HAP-1 (cell line): ENCODE measurements at regions not wholly inside any gene's neighbourhood (a gene's known extent, or its start where the extent isn't known, plus 50 kb on each side); places are given as distances from the start of the nearest gene placed in this dataset.
A peak's percentile ranks its signal among the peaks of the same experiment; 100 is the strongest.

Experiments
- DNase-seq, 2 experiments: peaks; one replicate each; pipeline ENCODE4 v3.0.0-alpha.2; 2016 to 2020; ENCODE audit warnings: low spot score in 2 of 2
- H3K27me3 ChIP-seq: fragments of 250-450 bp; sonication (Bioruptor Pico); 2 replicates; pipeline ENCODE4 v1.5.1; 2020; ENCODE audit warnings: low read depth, mild to moderate bottlenecking, moderate library complexity
- H3K36me3 ChIP-seq: fragments of 250-450 bp; sonication (Bioruptor Pico); replicated peaks from 2 replicates; pipeline ENCODE4 v1.5.1; 2020; ENCODE audit warnings: mild to moderate bottlenecking
- H3K4me1 ChIP-seq: fragments of 250-450 bp; sonication (Bioruptor Pico); 2 replicates; pipeline ENCODE4 v1.5.1; 2020; ENCODE audit warnings: mild to moderate bottlenecking
- H3K4me3 ChIP-seq: fragments of 250-450 bp; sonication (Bioruptor Pico); 2 replicates; pipeline ENCODE4 v1.5.1; 2020; ENCODE audit warnings: mild to moderate bottlenecking, moderate library complexity
- H3K9me3 ChIP-seq: fragments of 250-450 bp; sonication (Bioruptor Pico); 2 replicates; pipeline ENCODE4 v1.5.1; 2020; ENCODE audit warnings: mild to moderate bottlenecking, moderate library complexity
- in situ Hi-C: fragments of 300-500 bp; cut with MboI; formaldehyde crosslinking; loops from 3 replicates; pipeline ENCODE4 v1.14.3; 2020; ENCODE audit warnings: low sequenced_read_pairs, inconsistent platforms, mixed read lengths

DNA sequence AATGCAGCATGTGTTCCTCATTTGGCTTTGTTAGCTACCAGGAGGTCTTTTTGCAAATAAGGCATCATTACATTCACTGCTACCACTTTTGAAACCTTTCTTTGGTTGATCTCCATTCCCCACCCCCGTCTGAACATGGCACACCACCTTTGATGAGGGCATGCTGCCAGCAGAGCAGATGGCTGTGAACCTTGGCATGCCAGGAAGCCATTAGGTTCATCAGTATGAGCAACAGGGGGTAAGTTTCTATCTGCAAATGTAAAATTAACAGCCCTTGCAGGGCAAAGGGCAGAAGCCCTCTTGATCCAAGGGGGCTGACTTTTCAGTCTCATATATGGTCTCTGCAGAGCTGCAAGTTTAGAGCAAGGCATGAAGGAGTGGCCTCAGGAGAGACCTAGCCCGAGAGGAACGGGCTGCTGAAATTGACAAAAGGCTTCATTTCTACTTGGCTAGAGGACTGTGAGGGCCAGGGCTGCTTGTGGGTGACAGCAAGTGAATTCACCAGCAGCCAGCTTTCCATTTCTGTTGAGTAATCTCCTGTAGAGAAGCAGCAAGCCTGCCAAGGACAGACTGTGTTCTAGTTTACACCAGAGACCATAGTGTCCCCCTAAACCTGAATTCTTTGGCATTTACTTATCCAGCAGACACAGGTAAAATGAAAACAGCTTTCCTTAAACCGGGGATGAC is 127.9 kb downstream of the ZNF326 start:
- Histone ChIP-seq H3K36me3 (no peaks in the 10 kb centered on the region), H3K27me3 (peaks cover 2% of the 10 kb centered on the region; the same call in 1 of the 2 replicates), H3K9me3 (no peaks in the 10 kb centered on the region), H3K4me1 (no peaks in the 10 kb centered on the region), H3K4me3 (no peak overlapping the region)
- no peak for DNase-seq
- in situ Hi-C loops: loop anchor here (25.0 kb wide), 1 partner anchor 1040 kb away; no protein-coding TSS in a partner anchor

DNA sequence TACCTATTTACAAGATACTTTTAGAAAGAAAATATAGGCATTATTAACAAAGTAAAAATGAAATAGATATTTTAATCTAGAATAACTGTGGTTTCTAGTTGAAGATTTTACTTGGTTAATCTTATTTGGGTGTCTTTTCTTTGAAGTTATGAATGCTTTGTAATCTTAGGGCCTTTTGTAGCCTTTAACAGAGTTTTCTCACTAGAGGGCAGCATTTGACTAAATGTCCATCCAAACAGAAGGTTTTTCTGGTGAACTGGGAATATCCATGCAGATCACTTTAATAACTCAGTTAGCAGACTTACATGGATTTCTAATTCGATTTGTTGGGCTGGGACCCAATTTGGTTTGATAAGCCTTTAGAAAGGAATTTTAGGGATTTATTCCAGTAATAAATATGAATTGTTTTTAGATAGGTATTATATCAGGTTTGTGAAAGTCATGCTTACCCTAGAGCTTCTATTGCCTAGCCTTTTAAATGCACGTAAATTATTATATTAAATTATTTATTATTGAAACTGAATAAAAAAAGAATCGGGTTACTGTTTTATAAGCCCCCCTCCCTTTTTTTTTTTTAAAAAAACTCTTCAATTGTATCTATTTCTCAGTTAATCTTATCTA is 119.7 kb downstream of the ZNF326 start:
- Histone ChIP-seq H3K9me3 (no peaks in the 10 kb centered on the region), H3K36me3 (no peaks in the 10 kb centered on the region), H3K27me3 (peaks cover 27% of the 10 kb centered on the region), H3K4me1 (no peaks in the 10 kb centered on the region), H3K4me3 (no peak overlapping the region)
- in situ Hi-C loops: loop anchor here (25.0 kb wide), 1 partner anchor 1048 kb away; no protein-coding TSS in a partner anchor
- peak in 1 of 2 experiments; percentile 65 for DNase-seq

DNA sequence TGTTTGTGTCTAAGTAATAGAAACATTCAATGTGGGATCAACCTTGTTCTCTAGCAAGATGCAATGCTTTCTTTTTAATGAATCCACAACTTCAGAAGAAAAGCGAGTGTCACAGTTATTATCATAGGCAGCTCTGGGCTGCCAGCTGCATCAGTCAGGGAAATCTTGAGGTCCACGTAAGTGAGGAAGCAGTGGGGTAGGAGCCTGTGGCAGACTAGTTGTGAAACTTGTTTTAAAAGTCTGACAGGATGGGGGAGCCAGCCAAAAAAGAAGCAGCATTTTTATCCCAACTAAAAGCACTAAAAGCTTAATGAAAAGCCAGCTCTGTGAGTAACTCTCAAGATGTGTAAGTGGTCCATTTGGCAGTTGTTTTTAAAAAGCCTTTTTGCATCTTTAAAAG is 113.1 kb downstream of the ZNF326 start:
- in situ Hi-C loops: loop anchor here (25.0 kb wide), 1 partner anchor 1054 kb away; no protein-coding TSS in a partner anchor
- DNase-seq: no peak
- H3K27me3 ChIP-seq: peaks cover 61% of the 10 kb centered on the region

DNA sequence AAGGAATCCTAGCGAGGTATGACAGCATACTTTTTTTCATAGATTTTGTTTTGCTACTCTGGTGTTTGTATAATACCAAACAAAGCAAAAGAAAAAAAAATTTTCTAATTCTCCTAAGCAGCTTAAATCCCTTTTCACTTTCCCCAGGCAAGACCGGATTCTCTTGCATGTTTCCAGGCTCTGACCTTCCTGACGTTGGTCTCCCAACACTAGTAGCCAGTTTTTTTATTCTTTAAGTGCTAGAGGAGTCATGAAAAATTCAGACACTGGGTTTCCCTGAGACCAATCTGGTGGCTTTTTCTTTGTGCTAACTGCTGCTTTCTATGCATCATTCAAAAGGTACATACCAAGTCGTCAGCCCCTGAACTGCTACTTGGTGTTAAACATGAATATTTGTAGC is 111.4 kb downstream of the ZNF326 start:
- no peaks in the 10 kb centered on the region for H3K9me3 ChIP-seq

More for the DNA sequence above, 113.1 kb downstream of the ZNF326 start:
- H3K36me3 ChIP-seq: no peaks in the 10 kb centered on the region
- no peak overlapping the region for H3K4me3 ChIP-seq
- H3K4me1 ChIP-seq: no peaks in the 10 kb centered on the region
- H3K9me3 ChIP-seq: no peaks in the 10 kb centered on the region

DNA sequence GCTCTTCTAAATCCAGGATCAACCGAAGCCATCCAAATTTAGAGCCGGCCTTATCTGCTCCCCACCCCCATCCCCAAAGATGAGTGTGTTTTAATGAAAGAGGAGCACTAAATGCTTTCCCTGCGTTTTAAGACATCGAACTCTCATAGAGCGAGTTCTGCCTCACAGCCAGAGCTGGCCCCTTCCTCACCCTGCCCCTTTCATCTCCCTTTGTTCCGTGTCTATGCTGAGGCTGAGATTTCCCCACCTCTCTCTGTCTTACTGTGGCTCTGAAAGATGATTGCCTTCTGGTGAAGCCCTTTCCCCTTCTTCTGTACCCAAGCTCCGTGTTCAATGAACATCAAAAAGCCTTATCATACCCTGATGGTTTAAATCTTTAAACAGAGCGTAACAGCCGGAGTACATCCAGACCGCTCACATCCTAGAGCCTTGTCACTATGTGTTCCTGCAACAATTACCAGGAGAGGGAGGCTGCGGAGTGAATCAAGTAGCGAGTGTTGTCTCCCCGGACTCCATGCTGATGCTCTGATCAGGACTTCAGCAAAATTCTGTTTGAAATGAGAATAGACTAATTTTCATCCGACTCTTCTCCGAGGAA is 110.1 kb downstream of the ZNF326 start:
- no peaks in the 10 kb centered on the region for H3K36me3 ChIP-seq
- H3K4me3 ChIP-seq: no peak overlapping the region
- in situ Hi-C loops: loop anchor here (25.0 kb wide), 1 partner anchor 1057 kb away; no protein-coding TSS in a partner anchor
- H3K27me3 ChIP-seq: peaks cover 46% of the 10 kb centered on the region
- no peaks in the 10 kb centered on the region for H3K4me1 ChIP-seq
- no peak for DNase-seq
- no peaks in the 10 kb centered on the region for H3K9me3 ChIP-seq

More for the DNA sequence above, 111.4 kb downstream of the ZNF326 start:
- Histone ChIP-seq H3K36me3 (no peaks in the 10 kb centered on the region), H3K27me3 (peaks cover 56% of the 10 kb centered on the region), H3K4me3 (no peak overlapping the region), H3K4me1 (no peaks in the 10 kb centered on the region)
- DNase-seq: no peak
- in situ Hi-C loops: loop anchor here (25.0 kb wide), 1 partner anchor 1056 kb away; no protein-coding TSS in a partner anchor

DNA sequence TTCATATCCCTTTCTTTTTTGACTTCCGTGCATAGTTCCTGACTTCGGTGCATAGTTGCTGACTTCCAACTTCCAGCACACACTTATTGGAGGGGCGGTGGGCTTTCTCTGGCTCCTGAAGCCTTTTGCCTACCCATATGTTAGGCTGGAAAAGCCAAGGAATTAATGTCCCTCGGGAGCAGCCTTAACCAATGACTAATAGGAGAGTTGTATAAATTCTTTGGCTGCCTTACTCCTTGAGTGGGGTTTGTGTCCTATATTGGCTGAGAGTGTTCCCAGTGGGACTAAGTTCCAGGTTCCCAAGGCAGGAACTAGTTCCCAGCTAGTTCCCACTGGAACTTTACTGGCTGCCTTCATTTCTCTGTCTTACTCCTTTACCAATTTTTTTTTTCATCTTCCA is 105.7 kb downstream of the ZNF326 start:
- peaks cover 11% of the 10 kb centered on the region; the same call in 1 of the 2 replicates for H3K27me3 ChIP-seq
- no peaks in the 10 kb centered on the region for H3K9me3 ChIP-seq
- H3K4me1 ChIP-seq: no peaks in the 10 kb centered on the region
- in situ Hi-C loops: loop anchor here (25.0 kb wide), 1 partner anchor 1062 kb away; no protein-coding TSS in a partner anchor
- DNase-seq: no peak
- H3K4me3 ChIP-seq: no peak overlapping the region
- no peaks in the 10 kb centered on the region for H3K36me3 ChIP-seq

DNA sequence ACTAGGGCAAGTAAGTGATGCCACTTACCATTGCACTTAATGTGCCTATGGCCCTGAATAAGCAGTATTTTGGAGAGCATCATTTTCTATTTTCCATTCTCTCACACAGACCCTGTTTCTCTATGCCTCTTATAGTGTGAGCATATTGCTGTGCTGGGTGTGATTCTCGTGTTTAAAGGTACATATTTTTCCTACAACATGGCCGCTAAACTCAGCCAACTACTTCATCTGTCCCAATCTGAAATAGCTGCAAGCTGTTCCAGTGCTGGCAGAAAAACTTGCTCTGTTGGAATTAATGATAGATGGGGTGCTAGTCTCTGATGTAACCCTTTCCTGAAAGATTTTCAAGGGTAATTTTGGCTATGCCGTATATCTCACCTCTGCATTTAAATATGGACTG is 97.5 kb downstream of the ZNF326 start:
- H3K9me3 ChIP-seq: no peaks in the 10 kb centered on the region
- in situ Hi-C loops: no loop called here
- no peaks in the 10 kb centered on the region for H3K36me3 ChIP-seq
- H3K4me3 ChIP-seq: no peak overlapping the region
- no peak for DNase-seq
- H3K4me1 ChIP-seq: no peaks in the 10 kb centered on the region
- peaks cover 31% of the 10 kb centered on the region for H3K27me3 ChIP-seq
